ENCODE measurements at regions not wholly inside any gene's neighbourhood (a gene's known extent, or its start where the extent isn't known, plus 50 kb on each side); places are given as distances from the start of the nearest gene placed in this dataset.

GRCh38 chr5:111926026-111926425 lies 169.0 kb upstream of the NREP start:
- H3K4me3 ChIP-seq (replicated peaks in 1 of 3; ENCODE audit: insufficient read depth in 1 of 3, low read depth in 1 of 3, low read length in 3 of 3) = no peak overlapping the region
- no peaks in the 10 kb centered on the region for H3K9me1 ChIP-seq (replicated peaks; ENCODE audit: control insufficient read depth, extremely low read depth, insufficient read depth, low read length)
- dilution Hi-C loops (cut with MboI; ENCODE audit: extremely low pct_ligation_motif_present, low sequenced_read_pairs) (no loop called here), intact Hi-C loops (cut with micrococcal nuclease) (no loop called here)
- FAIRE-seq = no peak
- H3K79me2 ChIP-seq (ENCODE audit: control insufficient read depth, insufficient read depth, low read length) = no peaks in the 10 kb centered on the region
- H3K9ac ChIP-seq (replicated peaks; ENCODE audit: extremely low read depth, insufficient read depth, low read length) = no peak overlapping the region
- H2AFZ ChIP-seq (ENCODE audit: low read depth, low read length) = no peak overlapping the region
- no peaks in the 10 kb centered on the region for H4K20me1 ChIP-seq (replicated peaks; ENCODE audit: control insufficient read depth, extremely low read depth, insufficient read depth, low read length)
- H3K27ac ChIP-seq (ENCODE audit: insufficient read depth, low read depth, low read length) = no peak overlapping the region
- POLR2A ChIA-PET = no interaction called here
- BruUV-seq (replicated peaks) = no TSS peak
- no peaks in the 10 kb centered on the region for H3K9me3 ChIP-seq (replicated peaks; ENCODE audit: control insufficient read depth, insufficient read depth, low read length)
- H3K36me3 ChIP-seq (ENCODE audit: control insufficient read depth in 2 of 2, extremely low read depth in 1 of 2, insufficient read depth in 2 of 2, low read length in 2 of 2) = no peaks in the 10 kb centered on the region
- no peaks in the 10 kb centered on the region for H3K27me3 ChIP-seq (ENCODE audit: control insufficient read depth in 2 of 2, insufficient read depth in 2 of 2, low read length in 2 of 2)
- no peak for DNase-seq (ENCODE audit: low read depth, low spot score)
- no peak overlapping the region for H3K4me2 ChIP-seq (ENCODE audit: insufficient read depth, low read length)
- H3K4me1 ChIP-seq (ENCODE audit: control insufficient read depth, extremely low read depth, insufficient read depth, low read length) = no peaks in the 10 kb centered on the region
- CTCF ChIA-PET = interaction anchor here (1.1 kb wide), 1 partner anchor 130 kb away, joined by 3 read pairs; no protein-coding TSS in a partner anchor
- TF ChIP-seq FOS (IDR thresholded peaks at IDR 0.05; ENCODE audit: borderline replicate concordance, insufficient read depth, low read length) (no peak), JUN (IDR thresholded peaks at IDR 0.05; ENCODE audit: borderline replicate concordance, insufficient read depth, insufficient read length, low read depth) (no peak), POLR2AphosphoS5 (IDR thresholded peaks at IDR 0.05; ENCODE audit: insufficient read depth, low read depth, low read length) (no peak), GATA2 (IDR thresholded peaks at IDR 0.05; ENCODE audit: insufficient read depth, insufficient read length, low read depth, low read length) (no peak), EZH2 (IDR thresholded peaks at IDR 0.05; ENCODE audit: borderline replicate concordance, low read depth, low read length, severe bottlenecking) (no peak), MYC (IDR thresholded peaks at IDR 0.05; ENCODE audit: low read depth, low read length) (no peak), CTCF (IDR thresholded peaks at IDR 0.05; ENCODE audit: extremely low read depth in 1 of 2, insufficient read depth in 1 of 2, low read depth in 1 of 2, low read length in 2 of 2) (no peak), POLR2A (IDR thresholded peaks at IDR 0.05; ENCODE audit: low read depth, low read length) (no peak)
- TF ChIP-seq, protein P1, sequence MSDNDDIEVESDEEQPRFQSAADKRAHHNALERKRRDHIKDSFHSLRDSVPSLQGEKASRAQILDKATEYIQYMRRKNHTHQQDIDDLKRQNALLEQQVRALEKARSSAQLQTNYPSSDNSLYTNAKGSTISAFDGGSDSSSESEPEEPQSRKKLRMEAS (IDR thresholded peaks at IDR 0.05; ENCODE audit: insufficient read depth, insufficient read length) = no peak
